H9 (cell line): ENCODE measurements at regions not wholly inside any gene's neighbourhood (a gene's known extent, or its start where the extent isn't known, plus 50 kb on each side); places are given as distances from the start of the nearest gene placed in this dataset.
"Not testable (repeated sequence)": the region's sequence is repeated elsewhere in the genome, so short reads cannot be mapped to it uniquely, and the experiment has no call there.

Source experiments
- DNase-seq: peaks from one replicate; pipeline ENCODE4 v3.0.0-alpha.2; 2017
- H2AFZ ChIP-seq: one replicate; pipeline ENCODE4 v1.6.1; 2013; ENCODE audit warnings: mild to moderate bottlenecking, low read length, control low read depth, moderate library complexity
- H2AK5ac ChIP-seq: 2 replicates; pipeline ENCODE4 v1.6.1; 2013; ENCODE audit warnings: low read length, control low read depth, mixed read lengths; ENCODE audit not compliant: insufficient read length
- H2BK120ac ChIP-seq: one replicate; pipeline ENCODE4 v1.6.1; 2013; ENCODE audit warnings: low read depth, mild to moderate bottlenecking, low read length, control low read depth, inconsistent platforms; ENCODE audit not compliant: poor library complexity, severe bottlenecking
- H2BK12ac ChIP-seq: 2 replicates; pipeline ENCODE4 v1.6.1; 2013; ENCODE audit warnings: low read length, control low read depth, mixed read lengths, low read depth; ENCODE audit not compliant: insufficient read length
- H2BK15ac ChIP-seq: 2 replicates; pipeline ENCODE4 v1.6.1; 2013; ENCODE audit warnings: low read depth, low read length, control low read depth
- H2BK20ac ChIP-seq: one replicate; pipeline ENCODE4 v1.6.1; 2013; ENCODE audit warnings: low read depth, mild to moderate bottlenecking, low read length, control low read depth, inconsistent platforms; ENCODE audit not compliant: poor library complexity, severe bottlenecking
- H2BK5ac ChIP-seq: 2 replicates; pipeline ENCODE4 v1.6.1; 2013; ENCODE audit warnings: low read length, control low read depth, mixed read lengths; ENCODE audit not compliant: insufficient read length
- H3K14ac ChIP-seq: 2 replicates; pipeline ENCODE4 v1.6.1; 2013; ENCODE audit warnings: low read length, control low read depth; ENCODE audit not compliant: insufficient read depth
- H3K18ac ChIP-seq: 2 replicates; pipeline ENCODE4 v1.6.1; 2013; ENCODE audit warnings: low read depth, mild to moderate bottlenecking, mixed read lengths, low read length, control low read depth; ENCODE audit not compliant: insufficient read length
- H3K23ac ChIP-seq: 2 replicates; pipeline ENCODE4 v1.6.1; 2013; ENCODE audit warnings: low read length, control low read depth, mixed read lengths, low read depth; ENCODE audit not compliant: insufficient read length
- H3K23me2 ChIP-seq: 2 replicates; pipeline ENCODE4 v1.6.1; 2013; ENCODE audit warnings: low read depth, mild to moderate bottlenecking, mixed read lengths, low read length, control low read depth; ENCODE audit not compliant: insufficient read length, poor library complexity, severe bottlenecking
- H3K27ac ChIP-seq: 2 replicates; pipeline ENCODE4 v1.5.1; 2013; ENCODE audit warnings: low read length, control low read depth, mixed read lengths, low read depth; ENCODE audit not compliant: insufficient read length
- H3K27me3 ChIP-seq: 2 replicates; pipeline ENCODE4 v1.6.1; 2013; ENCODE audit warnings: low read length, control low read depth, inconsistent platforms; ENCODE audit not compliant: insufficient read depth
- H3K4ac ChIP-seq: 2 replicates; pipeline ENCODE4 v1.6.1; 2013; ENCODE audit warnings: low read depth, mild to moderate bottlenecking, control low read depth, inconsistent platforms, low read length, moderate library complexity
- H3K4me1 ChIP-seq: 2 replicates; pipeline ENCODE4 v1.6.1; 2013; ENCODE audit warnings: low read length, control low read depth, inconsistent platforms; ENCODE audit not compliant: insufficient read depth
- H3K4me2 ChIP-seq: 2 replicates; pipeline ENCODE4 v1.6.1; 2013; ENCODE audit warnings: low read length, control low read depth, mixed read lengths; ENCODE audit not compliant: insufficient read length, insufficient read depth
- H3K56ac ChIP-seq: 2 replicates; pipeline ENCODE4 v1.6.1; 2013; ENCODE audit warnings: low read depth, mild to moderate bottlenecking, mixed read lengths, low read length, control low read depth; ENCODE audit not compliant: insufficient read length
- H3K79me1 ChIP-seq: 2 replicates; pipeline ENCODE4 v1.6.1; 2013; ENCODE audit warnings: low read depth, mild to moderate bottlenecking, moderate library complexity, low read length, control low read depth, inconsistent platforms; ENCODE audit not compliant: insufficient read depth, poor library complexity, severe bottlenecking
- H3K79me2 ChIP-seq: 2 replicates; pipeline ENCODE4 v1.6.1; 2013; ENCODE audit warnings: low read length, control low read depth, inconsistent platforms; ENCODE audit not compliant: insufficient read depth
- H3K9ac ChIP-seq: 2 replicates; pipeline ENCODE4 v1.6.1; 2013; ENCODE audit warnings: low read length, control low read depth, mixed read lengths; ENCODE audit not compliant: insufficient read length; ENCODE audit errors: extremely low read depth
- H3K9me3 ChIP-seq: one replicate; pipeline ENCODE4 v1.6.1; 2013; ENCODE audit warnings: low read depth, low read length, inconsistent platforms; ENCODE audit not compliant: control insufficient read depth
- H3T11ph ChIP-seq: one replicate; pipeline ENCODE4 v1.6.1; 2013; ENCODE audit warnings: mild to moderate bottlenecking, low read length, control low read depth, inconsistent platforms
- H4K20me1 ChIP-seq: one replicate; pipeline ENCODE4 v1.6.1; 2013; ENCODE audit not compliant: control insufficient read depth, insufficient read length, insufficient read depth
- H4K5ac ChIP-seq: 2 replicates; pipeline ENCODE4 v1.6.1; 2013; ENCODE audit warnings: low read depth, mild to moderate bottlenecking, mixed read lengths, low read length, control low read depth; ENCODE audit not compliant: insufficient read length
- H4K8ac ChIP-seq: replicated peaks from 2 replicates; pipeline ENCODE4 v1.6.1; 2013; ENCODE audit warnings: low read length, control low read depth, mixed read lengths, low read depth; ENCODE audit not compliant: insufficient read length
- H4K91ac ChIP-seq: 2 replicates; pipeline ENCODE4 v1.6.1; 2013; ENCODE audit warnings: low read depth, mild to moderate bottlenecking, moderate library complexity, mixed read lengths, low read length, control low read depth; ENCODE audit not compliant: insufficient read length
- H3K27ac Mint-ChIP-seq, 3 experiments: 2 replicates in 2 of 3; 3 replicates in 1 of 3; pipeline ENCODE4 v1.8.0; 2020 to 2021; ENCODE audit warnings: mixed read lengths in 3 of 3, mild to moderate bottlenecking in 1 of 3, moderate library complexity in 1 of 3
- H3K27me3 Mint-ChIP-seq: 2 replicates; pipeline ENCODE4 v1.8.0; 2021; ENCODE audit warnings: low read depth, mild to moderate bottlenecking, moderate library complexity, mixed read lengths
- H3K36me3 Mint-ChIP-seq, 3 experiments: 2 replicates in 2 of 3; 3 replicates in 1 of 3; pipeline ENCODE4 v1.8.0; 2020 to 2021; ENCODE audit warnings: low read depth in 3 of 3, mixed read lengths in 3 of 3; ENCODE audit not compliant: insufficient read depth in 1 of 3
- H3K4me1 Mint-ChIP-seq, 2 experiments: 2 replicates each; pipeline ENCODE4 v1.8.0; 2020; ENCODE audit warnings: mixed read lengths in 2 of 2
- H3K4me3 Mint-ChIP-seq, 2 experiments: 2 replicates in 1 of 2; 3 replicates in 1 of 2; pipeline ENCODE4 v1.8.0; 2020 to 2021; ENCODE audit warnings: mild to moderate bottlenecking in 2 of 2, mixed read lengths in 2 of 2, moderate library complexity in 1 of 2
- H3K9me3 Mint-ChIP-seq, 2 experiments: 2 replicates in 1 of 2; 3 replicates in 1 of 2; pipeline ENCODE4 v1.8.0; 2020; ENCODE audit warnings: mild to moderate bottlenecking in 2 of 2, mixed read lengths in 2 of 2, moderate library complexity in 1 of 2
- CTCF ChIP-seq: fragments of 200-600 bp; sonication (generic); conservative IDR thresholded peaks from 3 replicates; pipeline ENCODE4 v1.8.0; 2021; ENCODE audit warnings: antibody characterized with exemption, mild to moderate bottlenecking
- WGBS: extraction: QIAGEN DNeasy Blood & Tissue Kit; methylation state at CpG from one replicate; pipeline ENCODE4 v1.1.7; 2013; ENCODE audit warnings: missing lambda C conversion rate, low lambda C conversion rate, mixed read lengths; ENCODE audit not compliant: insufficient read length; ENCODE audit errors: extremely low coverage; 5-methylcytosine and 5-hydroxymethylcytosine counted together

- no peak overlapping the region for H3K4ac ChIP-seq
- no peak overlapping the region for H2AK5ac ChIP-seq
- H3K4me3 Mint-ChIP-seq = no peak overlapping the region
- H3K4me2 ChIP-seq = no peak overlapping the region
- H3K9ac ChIP-seq = no peak overlapping the region
- H3K23ac ChIP-seq = no peak overlapping the region
- no peaks in the 10 kb centered on the region for H3K79me2 ChIP-seq
- no peaks in the 10 kb centered on the region for H3K79me1 ChIP-seq
- no peak overlapping the region for H2BK20ac ChIP-seq
- H3K27ac Mint-ChIP-seq = peak overlapping the region; percentile 76 to 97 (median 97); a peak in 6 of 7 replicates
- WGBS = no CpG with 5 or more reads among the region's 1 CpG
- TF ChIP-seq CTCF = no peak
- H3K23me2 ChIP-seq = no peaks in the 10 kb centered on the region
- H4K5ac ChIP-seq = no peak overlapping the region
- no peak overlapping the region for H2BK15ac ChIP-seq
- peaks cover 24 to 32% of the 10 kb centered on the region in 2 experiments for H3K4me1 Mint-ChIP-seq
- H3K27me3 ChIP-seq = no peaks in the 10 kb centered on the region
- no peak overlapping the region for H4K8ac ChIP-seq
- H3K9me3 Mint-ChIP-seq = peaks cover 12 to 16% of the 10 kb centered on the region in 2 experiments
- no peak for DNase-seq
- H3T11ph ChIP-seq = no peak overlapping the region
- peaks cover 7 to 19% (median 8%) of the 10 kb centered on the region in 3 experiments for H3K36me3 Mint-ChIP-seq
- H2BK5ac ChIP-seq = no peak overlapping the region
- no peak overlapping the region for H2AFZ ChIP-seq
- H3K27ac ChIP-seq = peak overlapping the region; percentile 97
- H3K4me1 ChIP-seq = peaks cover 7% of the 10 kb centered on the region; the same call in 1 of the 2 replicates
- H4K91ac ChIP-seq = no peak overlapping the region
- no peak overlapping the region for H3K14ac ChIP-seq
- H3K56ac ChIP-seq = no peak overlapping the region
- no peaks in the 10 kb centered on the region for H3K27me3 Mint-ChIP-seq
- no peaks in the 10 kb centered on the region for H3K9me3 ChIP-seq
- H3K18ac ChIP-seq = peak overlapping the region; percentile 7
- no peaks in the 10 kb centered on the region for H4K20me1 ChIP-seq
- no peak overlapping the region for H2BK12ac ChIP-seq
- H2BK120ac ChIP-seq = no peak overlapping the region
Observed at GRCh38 chr12:75943730-75944096, 87.9 kb downstream of the PHLDA1 start.

GRCh38 chr12:75941661-75942060 is 89.9 kb downstream of the PHLDA1 start:
- not testable (repeated sequence) for H3K79me2 ChIP-seq, H2AFZ ChIP-seq, H4K20me1 ChIP-seq, H2BK12ac ChIP-seq, DNase-seq, H4K8ac ChIP-seq, H3K23ac ChIP-seq, H4K91ac ChIP-seq, H2AK5ac ChIP-seq, H3K4me2 ChIP-seq, H3K9ac ChIP-seq, H3K23me2 ChIP-seq, H3K27me3 ChIP-seq, H3K4me3 Mint-ChIP-seq, H3K9me3 ChIP-seq, H2BK15ac ChIP-seq, H3K18ac ChIP-seq, H4K5ac ChIP-seq, H2BK20ac ChIP-seq, H3K27ac ChIP-seq, H3K27ac Mint-ChIP-seq, H2BK5ac ChIP-seq, H3K79me1 ChIP-seq, H3K4me1 ChIP-seq, H3T11ph ChIP-seq, H3K14ac ChIP-seq, H3K27me3 Mint-ChIP-seq, H2BK120ac ChIP-seq, H3K56ac ChIP-seq, H3K4ac ChIP-seq
- Mint-ChIP-seq H3K4me1 (peaks cover 19 to 22% of the 10 kb centered on the region in 2 experiments), H3K36me3 (peaks cover 7 to 19% (median 8%) of the 10 kb centered on the region in 3 experiments), H3K9me3 (peaks cover 12 to 16% of the 10 kb centered on the region in 2 experiments)
- no CpG with 5 or more reads among the region's 31 CpGs for WGBS
